GM18505 (cell line): ENCODE measurements at regions not wholly inside any gene's neighbourhood (a gene's known extent, or its start where the extent isn't known, plus 50 kb on each side); places are given as distances from the start of the nearest gene placed in this dataset.

Experiments used
- ATAC-seq: cut with Tn5 transposase; IDR thresholded peaks from one replicate; pipeline ENCODE4 v1.9.1; 2021; ENCODE audit not compliant: unreplicated experiment
- POLR2A ChIP-seq: IDR thresholded peaks from 4 replicates; pipeline ENCODE4 v1.6.1; 2011; ENCODE audit warnings: borderline replicate concordance; ENCODE audit not compliant: insufficient read depth, insufficient read length; ENCODE audit errors: extremely low read depth

DNA sequence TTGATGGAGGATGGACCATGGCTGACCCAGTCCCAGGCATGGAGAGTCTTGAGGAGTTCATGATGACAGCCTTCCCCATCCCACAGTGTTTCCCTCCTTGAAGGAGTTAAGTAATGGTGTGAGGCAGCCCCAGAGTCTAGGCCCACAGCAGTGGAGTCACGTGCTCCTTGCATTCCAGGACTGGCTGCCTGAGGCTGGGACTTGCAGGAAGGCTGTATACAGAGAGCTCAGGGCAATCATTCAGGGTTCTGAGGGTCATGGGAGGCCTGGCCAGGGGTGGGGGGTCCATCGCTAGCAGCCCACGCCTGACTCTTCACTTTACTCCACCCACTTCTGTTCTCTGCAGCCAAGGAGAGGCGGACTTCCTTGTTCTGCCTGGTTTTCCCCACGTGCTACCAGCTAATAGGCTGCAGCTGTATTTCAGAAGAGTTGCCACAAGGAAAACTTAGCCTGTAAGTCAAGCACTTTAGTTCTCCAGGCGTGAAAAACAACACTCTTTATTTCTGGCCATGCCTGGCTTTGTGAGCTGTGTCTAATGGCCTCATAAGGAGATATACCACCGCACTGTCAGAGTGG lies 272.5 kb downstream of the DHX35 start:
- no peak for ATAC-seq
- no peak for TF ChIP-seq POLR2A

DNA sequence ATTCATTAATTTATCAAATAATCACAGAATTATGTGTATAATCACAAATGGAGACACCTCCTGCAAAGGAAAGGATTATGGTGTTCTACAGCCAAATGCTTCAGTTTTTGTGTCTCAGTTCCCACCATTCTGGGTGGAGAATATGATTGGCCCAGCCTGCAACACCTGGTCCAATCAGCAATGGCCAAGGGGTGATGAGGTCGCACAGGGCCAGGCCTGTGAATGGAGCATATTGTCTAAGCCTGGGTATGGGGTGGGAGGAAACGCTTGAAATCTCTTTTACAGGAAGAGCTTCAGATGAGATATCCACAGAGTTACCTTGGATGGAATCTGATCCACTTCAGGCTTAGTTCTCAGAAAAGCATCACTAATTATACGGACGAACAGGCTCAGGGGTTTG lies 271.6 kb downstream of the DHX35 start:
- TF ChIP-seq POLR2A: no peak
- no peak for ATAC-seq

- TF ChIP-seq POLR2A: no peak
- ATAC-seq: no peak
Observed at GRCh38 chr20:39227416-39227815, 265.3 kb downstream of the DHX35 start.

DNA sequence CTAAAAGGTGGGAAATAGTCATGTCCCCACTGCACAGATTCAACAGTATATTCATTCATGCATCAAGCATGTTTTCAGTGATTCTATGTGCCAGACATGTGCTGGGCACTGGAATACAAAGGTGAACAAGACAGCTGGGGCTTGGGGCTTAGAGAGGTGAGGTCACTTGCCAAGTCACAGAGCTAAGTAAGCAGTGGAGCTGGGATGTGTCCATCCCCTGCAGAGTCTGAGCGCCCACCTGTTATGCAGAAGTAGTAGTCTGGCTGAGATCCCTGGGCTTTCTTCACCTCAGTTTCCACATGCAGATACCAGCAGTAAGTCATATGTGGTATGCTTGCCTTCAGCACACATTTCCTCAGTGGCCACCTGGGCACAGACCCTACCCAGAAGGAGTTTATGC lies 263.8 kb downstream of the DHX35 start:
- no peak for TF ChIP-seq POLR2A
- no peak for ATAC-seq

GRCh38 chr20:39225536-39225935 lies 263.4 kb downstream of the DHX35 start:
- no peak for ATAC-seq
- no peak for TF ChIP-seq POLR2A

GRCh38 chr20:39222101-39222500 lies 260.0 kb downstream of the DHX35 start:
- no peak for ATAC-seq

GRCh38 chr20:39216195-39216594 lies 254.1 kb downstream of the DHX35 start:
- no peak for ATAC-seq
- TF ChIP-seq POLR2A: no peak

More at GRCh38 chr20:39222101-39222500, 260.0 kb downstream of the DHX35 start:
- no peak for TF ChIP-seq POLR2A

- TF ChIP-seq POLR2A: no peak
- ATAC-seq: no peak
Observed at GRCh38 chr20:39214828-39215227, 252.7 kb downstream of the DHX35 start.

DNA sequence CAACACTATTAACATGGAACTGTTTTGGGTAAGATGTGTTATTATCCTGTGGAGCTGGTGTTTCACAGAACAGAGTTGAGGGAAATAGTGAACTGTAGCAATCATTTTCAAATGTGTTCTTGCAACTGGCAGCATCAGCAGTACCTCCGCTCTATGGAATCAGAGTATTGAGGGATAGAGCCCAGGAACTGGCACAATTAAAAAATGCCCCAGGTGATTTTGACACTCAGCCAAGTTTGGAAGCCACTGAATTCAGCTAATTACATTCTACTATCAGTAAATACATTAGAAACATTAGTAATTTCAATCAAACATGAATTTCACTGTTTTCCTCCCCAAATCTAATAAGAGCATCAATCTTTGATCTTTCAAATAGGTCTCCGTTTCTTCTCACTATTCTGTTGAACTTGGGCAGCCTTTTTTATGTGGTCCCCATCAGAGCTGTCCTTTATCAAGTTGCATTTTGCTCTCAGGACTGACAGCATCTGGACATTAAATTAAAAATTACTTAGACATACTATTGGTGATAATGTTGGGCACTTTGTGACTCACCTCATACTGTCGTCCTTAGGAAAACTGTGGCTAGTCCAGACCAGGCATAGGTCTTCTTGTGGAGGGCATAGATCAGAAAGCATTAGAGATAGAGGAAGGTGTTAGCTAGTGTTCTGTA lies 251.5 kb downstream of the DHX35 start:
- no peak for ATAC-seq
- no peak for TF ChIP-seq POLR2A

GRCh38 chr20:39211060-39211748 lies 249.1 kb downstream of the DHX35 start:
- no peak for TF ChIP-seq POLR2A
- ATAC-seq: no peak

- ATAC-seq: no peak
- TF ChIP-seq POLR2A: no peak
Observed at GRCh38 chr20:39210341-39211036, 248.3 kb downstream of the DHX35 start.

- no peak for ATAC-seq
- TF ChIP-seq POLR2A: no peak
Observed at GRCh38 chr20:39206899-39207564, 244.9 kb downstream of the DHX35 start.

- TF ChIP-seq POLR2A: no peak
- no peak for ATAC-seq
Observed at GRCh38 chr20:39195582-39196021, 233.5 kb downstream of the DHX35 start.
